H1 (cell line): ENCODE measurements at regions not wholly inside any gene's neighbourhood (a gene's known extent, or its start where the extent isn't known, plus 50 kb on each side); places are given as distances from the start of the nearest gene placed in this dataset.

Source experiments
- CTCF ChIA-PET: fragments of 300-600 bp; sonication (Branson Sonifier 250); formaldehyde crosslinking; loops from one replicate; lab custom pipeline; 2021; ENCODE audit not compliant: partially characterized antibody; lab: Charles Lee
- POLR2A ChIA-PET: fragments of 300-600 bp; sonication (Branson Sonifier 250); formaldehyde crosslinking; loops from one replicate; lab custom pipeline; 2021; ENCODE audit warnings: inconsistent platforms; ENCODE audit not compliant: partially characterized antibody; lab: Charles Lee
- DNase-seq, 2 experiments: peaks; one replicate each; pipeline versions ENCODE4 v3.0.0 to v3.0.0-alpha.2; 2010 to 2022; ENCODE audit warnings: low spot score in 2 of 2, low read depth in 1 of 2, mixed read lengths in 1 of 2
- FAIRE-seq: peaks from 2 replicates; lab custom pipeline; 2011; peaks lifted over from hg19 to GRCh38; lab: Jason Lieb, UNC
- H2AFZ ChIP-seq: 2 replicates; pipeline ENCODE4 v1.8.1; 2012; ENCODE audit warnings: low read length, inconsistent platforms
- H2AK5ac ChIP-seq: 2 replicates; pipeline ENCODE4 v1.6.1; 2013; ENCODE audit warnings: low read depth, low read length
- H2BK120ac ChIP-seq: replicated peaks from 2 replicates; pipeline ENCODE3; 2013; ENCODE audit warnings: low read depth, low read length, inconsistent platforms
- H2BK12ac ChIP-seq: 2 replicates; pipeline ENCODE4 v1.6.1; 2013; ENCODE audit warnings: low read depth, low read length
- H2BK15ac ChIP-seq: 2 replicates; pipeline ENCODE4 v1.6.1; 2013; ENCODE audit warnings: low read length
- H2BK20ac ChIP-seq: 2 replicates; pipeline ENCODE4 v1.6.1; 2013; ENCODE audit warnings: low read length
- H2BK5ac ChIP-seq: 2 replicates; pipeline ENCODE4 v1.6.1; 2013; ENCODE audit warnings: low read depth, low read length
- H3K14ac ChIP-seq: 2 replicates; pipeline ENCODE4 v1.6.1; 2013; ENCODE audit warnings: inconsistent platforms; ENCODE audit not compliant: insufficient read length
- H3K18ac ChIP-seq: 2 replicates; pipeline ENCODE4 v1.6.1; 2013; ENCODE audit warnings: low read length; ENCODE audit errors: extremely low read depth
- H3K23ac ChIP-seq: 2 replicates; pipeline ENCODE4 v1.6.1; 2013; ENCODE audit warnings: inconsistent platforms; ENCODE audit not compliant: insufficient read length
- H3K23me2 ChIP-seq: 2 replicates; pipeline ENCODE4 v1.6.1; 2013; ENCODE audit warnings: low read depth, low read length
- H3K27ac ChIP-seq: 2 replicates; pipeline ENCODE4 v1.6.1; 2011; ENCODE audit warnings: low read depth, low read length, inconsistent platforms
- H3K27me3 ChIP-seq, 4 experiments: replicated peaks in 1 of 4; 1 replicate in 1 of 4; 2 replicates in 3 of 4; pipeline versions ENCODE4 v1.6.1 to v1.8.1; 2011 to 2013; ENCODE audit warnings: low read length in 3 of 4, mild to moderate bottlenecking in 3 of 4, inconsistent platforms in 2 of 4, mixed read lengths in 2 of 4, moderate library complexity in 1 of 4; ENCODE audit not compliant: control insufficient read depth in 3 of 4, insufficient read depth in 3 of 4; ENCODE audit errors: extremely low read depth in 1 of 4
- H3K36me3 ChIP-seq, 4 experiments: 2 replicates each; pipeline versions ENCODE4 v1.6.1 to v1.8.1; 2011 to 2013; ENCODE audit warnings: mild to moderate bottlenecking in 4 of 4, low read length in 3 of 4, moderate library complexity in 2 of 4, control low read depth in 1 of 4, inconsistent platforms in 1 of 4; ENCODE audit not compliant: insufficient read depth in 4 of 4, control insufficient read depth in 2 of 4
- H3K4ac ChIP-seq: replicated peaks from 2 replicates; pipeline ENCODE3; 2013; ENCODE audit warnings: low read length, low read depth, mixed read lengths, inconsistent platforms; ENCODE audit not compliant: insufficient read length
- H3K4me1 ChIP-seq, 4 experiments: replicated peaks in 1 of 4; 1 replicate in 1 of 4; 2 replicates in 3 of 4; pipeline versions ENCODE4 v1.6.1 to v1.8.1; 2011 to 2013; ENCODE audit warnings: low read length in 3 of 4, inconsistent platforms in 2 of 4, mixed read lengths in 1 of 4; ENCODE audit not compliant: insufficient read depth in 4 of 4, control insufficient read depth in 3 of 4
- H3K4me2 ChIP-seq, 2 experiments: 2 replicates each; pipeline versions ENCODE4 v1.6.1 to v1.8.1; 2011 to 2013; ENCODE audit warnings: low read depth in 2 of 2, low read length in 2 of 2, control low read depth in 1 of 2, inconsistent platforms in 1 of 2, mild to moderate bottlenecking in 1 of 2; ENCODE audit not compliant: insufficient read depth in 1 of 2
- H3K4me3 ChIP-seq, 4 experiments: fragments of 200-600, 300-600 bp in 1 of 4; sonication (generic), shearing (Covaris generic), sonication (Bioruptor Twin) in 1 of 4; 2 replicates each; pipeline versions ENCODE4 v1.5.1 to v1.8.1; 2011 to 2016; ENCODE audit warnings: low read length in 4 of 4, low read depth in 3 of 4, control low read depth in 2 of 4, inconsistent platforms in 2 of 4, mild to moderate bottlenecking in 2 of 4, mixed read lengths in 1 of 4, moderate library complexity in 1 of 4; ENCODE audit not compliant: insufficient read depth in 2 of 4; ENCODE audit errors: extremely low read depth in 1 of 4
- H3K56ac ChIP-seq: replicated peaks from 2 replicates; pipeline ENCODE3; 2013; ENCODE audit warnings: low read depth, mild to moderate bottlenecking, mixed read lengths, low read length, inconsistent platforms; ENCODE audit not compliant: insufficient read length
- H3K79me1 ChIP-seq: 2 replicates; pipeline ENCODE4 v1.6.1; 2013; ENCODE audit warnings: low read depth, low read length, control low read depth
- H3K79me2 ChIP-seq, 2 experiments: 2 replicates each; pipeline versions ENCODE4 v1.6.1 to v1.8.1; 2012 to 2013; ENCODE audit warnings: low read length in 2 of 2, mild to moderate bottlenecking in 2 of 2, inconsistent platforms in 1 of 2; ENCODE audit not compliant: insufficient read depth in 2 of 2, control insufficient read depth in 1 of 2
- H3K9ac ChIP-seq, 4 experiments: replicated peaks in 1 of 4; 1 replicate in 1 of 4; 2 replicates in 3 of 4; pipeline versions ENCODE4 v1.6.1 to v1.8.1; 2011 to 2013; ENCODE audit warnings: low read depth in 3 of 4, low read length in 3 of 4, control low read depth in 2 of 4, mild to moderate bottlenecking in 2 of 4, moderate library complexity in 2 of 4, inconsistent platforms in 1 of 4; ENCODE audit errors: extremely low read depth in 1 of 4
- H3K9me3 ChIP-seq, 2 experiments: 2 replicates each; pipeline versions ENCODE4 v1.6.1 to v1.8.1; 2012 to 2013; ENCODE audit warnings: mild to moderate bottlenecking in 2 of 2, moderate library complexity in 2 of 2, control low read depth in 1 of 2, inconsistent platforms in 1 of 2, low read depth in 1 of 2, low read length in 1 of 2, mixed read lengths in 1 of 2; ENCODE audit not compliant: insufficient read depth in 2 of 2
- H4K20me1 ChIP-seq, 2 experiments: replicated peaks in 1 of 2; 2 replicates each; pipeline versions ENCODE3 to v1.8.1; 2011 to 2013; ENCODE audit warnings: inconsistent platforms in 2 of 2, low read length in 2 of 2, mild to moderate bottlenecking in 1 of 2; ENCODE audit not compliant: insufficient read depth in 2 of 2, control insufficient read depth in 1 of 2
- H4K5ac ChIP-seq: 2 replicates; pipeline ENCODE4 v1.6.1; 2013; ENCODE audit warnings: low read length, low read depth, mixed read lengths, inconsistent platforms; ENCODE audit not compliant: insufficient read length
- H4K8ac ChIP-seq: 2 replicates; pipeline ENCODE4 v1.8.0; 2013; ENCODE audit warnings: mild to moderate bottlenecking, moderate library complexity, low read length, inconsistent platforms; ENCODE audit not compliant: insufficient read depth; ENCODE audit errors: extremely low read depth
- H4K91ac ChIP-seq: replicated peaks from 2 replicates; pipeline ENCODE3; 2013; ENCODE audit warnings: low read length, mixed read lengths, inconsistent platforms; ENCODE audit not compliant: insufficient read length
- GTF2F1 ChIP-seq: IDR thresholded peaks from 2 replicates; pipeline ENCODE4 v1.6.1; 2012; ENCODE audit warnings: low read depth, low read length, improper control_type of control experiment, borderline replicate concordance
- SIRT6 ChIP-seq: IDR thresholded peaks from one replicate; pipeline ENCODE4 v1.7.1; 2012; ENCODE audit warnings: low read length, inconsistent platforms
- WGBS, 2 experiments: shearing (Covaris generic) in 1 of 2; methylation state at CpG; one replicate each; pipeline versions ENCODE4 v1.1.6 to v1.1.7; 2013 to 2015; ENCODE audit warnings: low lambda C conversion rate in 2 of 2, mixed read lengths in 2 of 2, inconsistent platforms in 1 of 2, low coverage in 1 of 2, missing lambda C conversion rate in 1 of 2; ENCODE audit not compliant: insufficient replicate concordance in 2 of 2, insufficient coverage in 1 of 2, insufficient read length in 1 of 2; ENCODE audit errors: extremely low coverage in 1 of 2, missing lambda C conversion rate in 1 of 2; 5-methylcytosine and 5-hydroxymethylcytosine counted together

- no peak overlapping the region for H2BK12ac ChIP-seq
- H3K23me2 ChIP-seq = no peaks in the 10 kb centered on the region
- no peak overlapping the region for H2AK5ac ChIP-seq
- H3K4me1 ChIP-seq = peaks cover 0 to 3% (median 0%) of the 10 kb centered on the region in 4 experiments; a peak in 1 of 7 replicates
- H3K18ac ChIP-seq = no peak overlapping the region
- no peak overlapping the region for H2BK5ac ChIP-seq
- no peak overlapping the region for H3K14ac ChIP-seq
- H4K5ac ChIP-seq = no peak overlapping the region
- H3K4me2 ChIP-seq = no peak overlapping the region
- H3K9ac ChIP-seq = no peak overlapping the region
- whole genome bisulfite sequencing, 2 experiments = 84% methylated on average over 2 of the region's 2 CpGs; no CpG with 5 or more reads in 1 of the 2 experiments
- no peaks in the 10 kb centered on the region for H3K79me1 ChIP-seq
- POLR2A ChIA-PET = no interaction called here
- 0 out of 2 replicates have a peak overlapping the region, but pooled peaks have one; percentile 19 for H2AFZ ChIP-seq
- H4K91ac ChIP-seq = no peak overlapping the region
- no peaks in the 10 kb centered on the region for H3K79me2 ChIP-seq
- FAIRE-seq (no peak), DNase-seq (no peak)
- no peaks in the 10 kb centered on the region for H4K20me1 ChIP-seq
- H2BK15ac ChIP-seq = no peak overlapping the region
- H3K36me3 ChIP-seq = no peaks in the 10 kb centered on the region
- H3K56ac ChIP-seq = no peak overlapping the region
- no peak overlapping the region for H3K4ac ChIP-seq
- H4K8ac ChIP-seq = no peak overlapping the region
- CTCF ChIA-PET = no interaction called here
- no peak overlapping the region for H2BK20ac ChIP-seq
- H3K23ac ChIP-seq = no peak overlapping the region
- H3K27ac ChIP-seq = no peak overlapping the region
- no peak overlapping the region for H3K4me3 ChIP-seq
- no peaks in the 10 kb centered on the region for H3K9me3 ChIP-seq
- H2BK120ac ChIP-seq = no peak overlapping the region
- no peaks in the 10 kb centered on the region for H3K27me3 ChIP-seq
- TF ChIP-seq GTF2F1 (no peak), SIRT6 (no peak)
Measured at GRCh38 chr12:88998421-88998820, 353.9 kb downstream of the DUSP6 start.
